NCI-H460 (cell line): ENCODE measurements at regions not wholly inside any gene's neighbourhood (a gene's known extent, or its start where the extent isn't known, plus 50 kb on each side); places are given as distances from the start of the nearest gene placed in this dataset.
"Not testable (repeated sequence)": the region's sequence is repeated elsewhere in the genome, so short reads cannot be mapped to it uniquely, and the experiment has no call there.

Experiments
- DNase-seq: peaks from one replicate; pipeline ENCODE4 v3.0.0-alpha.2; 2016; ENCODE audit warnings: low read depth; ENCODE audit errors: extremely low read depth

DNA sequence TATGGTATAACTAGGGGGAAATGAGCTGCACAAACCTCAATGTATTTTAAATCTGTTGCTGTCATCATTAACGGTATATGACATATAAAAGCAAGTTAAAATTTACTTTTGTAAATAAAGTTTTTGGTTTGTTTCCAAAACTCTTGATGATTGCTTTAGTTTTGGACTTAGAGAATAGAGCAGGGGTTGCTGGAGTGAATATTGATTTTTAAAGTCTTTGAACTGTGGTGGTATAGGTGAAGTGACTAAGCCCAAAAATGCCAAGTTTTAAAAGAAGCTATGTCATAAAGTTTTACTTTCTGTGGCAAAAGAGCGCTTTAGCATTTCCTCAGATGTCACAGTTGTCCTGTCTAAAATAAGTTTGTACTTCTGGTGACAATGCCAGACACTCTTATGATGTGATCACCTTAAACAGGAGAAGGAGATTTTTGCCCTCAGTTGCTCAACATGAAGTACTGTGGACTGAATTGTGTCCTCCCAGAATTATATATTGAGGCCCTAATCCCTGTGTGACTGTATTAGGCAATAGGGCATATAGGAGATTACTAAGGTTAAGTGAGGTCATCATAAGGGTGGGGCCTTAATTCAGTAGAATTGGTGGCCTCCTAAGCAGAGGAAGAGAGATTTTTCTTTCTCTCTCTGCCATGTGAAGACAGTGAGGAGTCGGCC is 175.2 kb upstream of the PLGLB1 start:
- not testable (repeated sequence) for DNase-seq

DNA sequence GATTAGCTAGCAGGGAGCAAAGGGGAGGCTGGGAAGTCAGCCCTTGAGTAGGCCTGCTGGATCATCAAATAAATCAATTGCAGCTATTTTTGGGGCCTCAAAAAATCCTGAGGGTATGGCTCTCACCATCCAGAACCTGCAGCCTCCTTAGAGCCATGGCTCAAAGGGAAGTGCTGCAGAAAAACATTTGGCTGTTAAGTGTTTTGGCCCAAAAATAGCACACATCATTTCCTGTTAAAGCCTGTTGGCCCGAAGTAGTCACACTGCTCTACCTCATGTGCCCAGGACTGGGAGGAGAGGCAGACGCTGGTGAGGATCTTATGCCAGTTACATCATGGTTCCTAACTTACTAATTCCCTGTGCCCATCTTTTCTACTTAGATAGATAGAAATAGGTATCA is 176.8 kb upstream of the PLGLB1 start:
- DNase-seq, result not testable (repeated sequence)

DNA sequence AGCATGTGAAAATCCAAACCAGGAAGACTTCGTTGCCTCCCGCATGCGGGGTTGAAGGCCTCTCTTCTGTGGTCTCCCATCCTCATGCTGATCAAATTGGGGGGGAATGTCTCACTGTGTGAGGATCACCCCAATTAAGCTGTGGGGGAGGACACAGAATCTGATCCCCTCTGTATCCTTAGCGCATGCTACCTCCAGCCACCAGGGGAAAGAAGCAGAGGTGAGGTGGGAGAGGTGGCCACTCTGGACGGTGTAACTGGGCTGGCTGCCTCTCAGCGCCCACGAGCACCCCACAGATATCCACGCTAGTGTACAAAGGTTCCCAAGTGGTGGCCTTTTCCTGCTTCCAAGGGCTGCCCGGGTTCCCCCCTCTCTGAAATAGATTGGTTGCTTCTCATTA is 177.6 kb upstream of the PLGLB1 start:
- not testable (repeated sequence) for DNase-seq

DNA sequence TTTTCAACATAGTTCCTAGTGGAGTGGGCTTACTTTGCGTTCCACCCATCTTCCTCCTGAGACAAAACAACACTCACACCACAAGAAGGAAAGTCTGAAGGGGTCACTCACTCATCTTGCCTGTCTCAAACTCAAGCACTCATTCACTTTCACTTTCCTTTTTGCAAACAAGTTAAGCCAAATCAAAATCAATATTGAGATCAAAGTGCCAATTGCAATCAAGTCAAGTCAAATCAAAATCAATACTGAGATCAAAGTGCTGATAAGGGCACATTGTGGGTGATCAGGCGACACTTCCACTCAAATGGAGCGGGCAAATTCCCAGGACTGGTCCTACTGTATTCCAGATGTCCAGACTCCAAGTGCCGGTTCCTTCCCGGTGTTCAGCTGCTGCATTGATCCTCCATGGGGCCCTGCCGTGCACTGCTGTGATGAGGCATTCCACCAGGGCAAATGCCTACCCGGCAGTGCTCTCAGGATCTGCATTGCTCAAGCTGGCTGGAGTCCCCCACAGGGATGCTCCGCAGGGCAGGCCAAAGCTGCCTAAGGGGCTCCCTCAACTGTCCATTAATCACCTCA is 183.0 kb upstream of the PLGLB1 start:
- not testable (repeated sequence) for DNase-seq

DNA sequence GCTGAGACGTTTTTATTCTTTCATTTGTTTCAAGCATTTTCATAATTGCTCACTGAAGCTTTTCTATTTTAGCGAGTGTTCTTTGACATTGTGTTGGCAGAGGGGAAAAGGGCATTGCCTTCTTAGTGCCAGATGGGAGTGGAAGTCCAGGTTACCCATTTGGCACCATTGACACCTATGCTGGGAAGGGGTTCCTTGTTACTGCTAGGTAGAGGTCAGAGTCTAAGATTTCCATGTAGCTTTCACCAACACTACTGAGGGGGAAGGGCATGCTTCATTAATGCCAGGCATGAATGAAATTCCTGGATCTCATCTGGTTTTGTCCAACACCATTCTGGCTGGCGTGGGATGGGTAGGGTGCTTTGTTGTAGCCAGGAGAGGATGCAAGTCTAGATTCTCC is 191.3 kb upstream of the PLGLB1 start:
- DNase-seq, result not testable (repeated sequence)

DNA sequence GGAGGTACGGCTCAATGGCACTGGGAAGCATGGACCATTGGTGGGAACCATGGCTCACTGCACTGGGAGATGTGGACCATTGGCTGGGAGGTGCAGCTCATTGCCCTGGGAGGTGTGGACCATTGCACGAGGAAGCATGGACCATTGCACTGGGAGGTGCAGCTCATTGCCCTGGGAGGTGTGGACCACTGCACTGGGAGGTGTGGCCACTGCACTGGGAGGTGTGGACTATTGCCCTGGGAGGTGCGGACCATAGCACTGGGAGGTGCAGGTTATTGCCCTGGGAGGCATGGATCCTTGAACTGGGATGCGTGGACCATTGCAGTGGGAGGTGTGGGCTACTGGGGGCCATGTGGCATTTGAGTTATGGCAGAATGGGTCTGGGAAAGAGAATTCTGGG is 195.4 kb upstream of the PLGLB1 start:
- not testable (repeated sequence) for DNase-seq

DNA sequence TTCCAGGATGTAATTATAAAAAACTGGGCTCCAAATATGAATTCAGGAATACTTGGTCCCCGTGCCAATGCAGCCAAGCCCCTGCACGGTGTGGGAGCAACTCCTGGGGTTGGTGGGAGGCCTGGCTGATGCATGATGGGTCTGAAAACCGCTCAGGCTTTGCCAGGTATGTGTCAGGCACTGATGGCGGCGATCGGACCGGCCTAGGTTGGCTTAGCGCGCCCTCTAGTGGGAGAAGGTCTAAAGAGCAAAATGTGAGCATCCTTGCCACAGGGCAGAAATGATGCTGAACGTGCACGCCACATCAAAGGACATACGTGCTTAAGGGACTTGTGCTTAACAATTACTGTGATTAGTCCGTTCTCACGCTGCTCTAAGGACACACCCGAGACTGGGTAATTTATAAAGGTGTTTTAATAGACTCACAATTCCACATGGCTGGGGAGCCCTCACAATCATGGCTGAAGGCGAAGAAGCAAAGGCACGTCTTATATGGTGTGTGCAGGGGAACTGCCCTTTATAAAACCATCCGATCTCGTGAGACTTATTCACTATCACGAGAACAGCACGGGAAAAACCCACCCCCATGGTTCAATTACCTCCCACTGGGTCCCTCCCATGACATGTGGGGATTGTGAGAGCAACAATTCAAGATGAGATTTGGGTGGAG is 196.2 kb upstream of the PLGLB1 start:
- not testable (repeated sequence) for DNase-seq

DNA sequence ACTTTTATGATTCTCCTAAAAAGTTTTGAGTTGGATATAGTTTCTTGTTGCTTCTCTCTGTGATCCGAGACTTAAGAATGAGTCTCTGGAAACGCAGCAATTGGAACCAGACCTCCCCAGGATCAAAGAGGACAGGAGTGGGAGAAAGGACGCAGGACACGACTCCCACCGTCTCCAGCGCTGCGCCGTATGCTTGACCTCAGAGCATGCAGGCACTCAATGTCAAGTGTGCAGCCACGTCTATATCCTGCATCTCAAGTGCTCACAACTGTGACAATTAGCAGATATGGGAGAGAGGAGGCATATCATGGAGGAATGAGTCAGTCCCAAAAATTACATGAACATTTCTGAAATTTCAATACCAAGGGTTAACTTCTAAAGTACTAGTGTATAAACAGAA is 199.0 kb upstream of the PLGLB1 start:
- not testable (repeated sequence) for DNase-seq

DNA sequence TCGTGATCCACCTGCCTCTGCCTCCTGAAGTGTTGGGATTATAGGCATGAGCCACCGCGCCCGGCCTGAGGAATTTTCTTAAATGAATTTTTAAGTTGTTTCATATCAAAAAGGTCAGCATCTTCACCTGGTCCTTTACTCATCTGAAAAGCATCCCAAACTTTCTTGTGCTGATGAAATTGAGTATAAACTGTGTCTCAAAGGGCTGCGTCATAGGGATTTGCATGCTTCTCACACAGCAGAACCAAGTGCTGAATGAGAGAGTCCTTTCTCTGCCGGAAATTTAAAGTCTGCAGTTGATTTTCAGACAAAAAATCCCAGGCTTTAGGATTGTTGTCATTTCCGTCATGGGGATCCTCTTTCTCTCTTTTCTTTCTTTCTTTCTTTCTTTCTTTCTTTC is 200.5 kb upstream of the PLGLB1 start:
- peak; percentile 36 for DNase-seq

DNA sequence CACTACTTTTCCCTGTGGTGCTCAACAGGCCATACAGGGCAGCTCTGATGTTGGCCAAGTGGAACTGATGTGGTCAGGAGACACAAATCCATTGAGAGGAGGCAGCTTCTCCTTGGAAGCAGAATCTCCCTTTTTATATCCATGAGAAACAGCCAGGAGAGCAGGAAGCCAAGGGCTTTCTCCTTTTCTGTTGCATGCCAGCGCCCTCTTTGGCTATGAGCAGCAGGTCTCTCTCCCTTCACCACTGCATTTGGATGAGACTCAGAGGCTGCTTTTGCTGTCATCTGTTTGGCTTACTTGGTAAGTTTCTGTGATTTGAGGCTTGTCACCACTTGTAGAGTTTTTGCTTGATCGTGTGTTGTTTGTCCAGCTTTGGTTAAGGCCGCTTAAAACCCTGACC is 202.2 kb upstream of the PLGLB1 start:
- DNase-seq, result not testable (repeated sequence)

DNA sequence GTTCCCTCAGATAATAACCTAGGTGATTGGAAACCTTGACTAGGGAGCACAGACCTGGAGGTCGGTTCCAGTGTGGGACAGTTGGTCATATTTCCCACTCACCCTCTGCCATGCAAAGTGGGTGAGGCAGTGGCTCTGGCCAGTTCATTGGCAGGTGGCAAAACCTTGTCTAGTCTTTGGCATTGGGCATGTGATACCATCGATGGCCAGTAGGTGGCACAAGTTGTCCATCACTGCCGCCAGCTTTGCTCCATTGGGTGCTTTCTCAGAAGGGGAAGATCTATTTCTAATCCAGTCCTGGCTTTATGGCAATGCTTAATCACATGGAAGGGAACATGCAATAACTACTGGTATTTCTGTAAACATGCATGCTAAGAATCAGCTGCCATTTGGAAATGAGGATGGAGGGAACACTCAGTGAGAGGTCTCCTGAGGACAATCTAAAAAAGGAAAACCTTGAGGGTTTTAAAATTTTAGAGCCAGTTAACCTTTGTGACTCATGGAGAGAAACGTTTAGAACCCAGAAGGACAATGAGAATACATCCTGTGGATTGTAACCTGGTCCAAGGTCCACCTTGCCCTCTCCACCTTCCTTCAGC is 207.5 kb upstream of the PLGLB1 start:
- DNase-seq, result not testable (repeated sequence)

DNA sequence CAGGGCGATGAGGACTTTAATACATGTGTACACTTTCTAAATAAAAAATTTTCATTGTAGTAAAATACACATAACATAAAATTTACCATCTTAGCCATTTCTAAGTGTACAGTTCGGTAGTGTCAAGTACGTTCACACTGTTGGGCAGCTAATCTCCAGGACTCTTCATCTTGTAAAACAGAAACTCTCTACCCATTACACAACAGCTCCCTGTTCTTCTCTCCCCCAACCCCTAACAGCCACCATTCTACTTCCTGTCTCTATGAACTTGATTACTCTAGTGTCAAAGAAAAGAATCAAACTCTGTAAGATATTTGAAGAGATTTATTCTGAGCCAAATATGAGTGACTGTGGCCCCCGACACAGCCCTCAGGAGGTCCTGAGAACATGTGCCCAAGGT is 208.3 kb upstream of the PLGLB1 start:
- DNase-seq, result not testable (repeated sequence)

DNA sequence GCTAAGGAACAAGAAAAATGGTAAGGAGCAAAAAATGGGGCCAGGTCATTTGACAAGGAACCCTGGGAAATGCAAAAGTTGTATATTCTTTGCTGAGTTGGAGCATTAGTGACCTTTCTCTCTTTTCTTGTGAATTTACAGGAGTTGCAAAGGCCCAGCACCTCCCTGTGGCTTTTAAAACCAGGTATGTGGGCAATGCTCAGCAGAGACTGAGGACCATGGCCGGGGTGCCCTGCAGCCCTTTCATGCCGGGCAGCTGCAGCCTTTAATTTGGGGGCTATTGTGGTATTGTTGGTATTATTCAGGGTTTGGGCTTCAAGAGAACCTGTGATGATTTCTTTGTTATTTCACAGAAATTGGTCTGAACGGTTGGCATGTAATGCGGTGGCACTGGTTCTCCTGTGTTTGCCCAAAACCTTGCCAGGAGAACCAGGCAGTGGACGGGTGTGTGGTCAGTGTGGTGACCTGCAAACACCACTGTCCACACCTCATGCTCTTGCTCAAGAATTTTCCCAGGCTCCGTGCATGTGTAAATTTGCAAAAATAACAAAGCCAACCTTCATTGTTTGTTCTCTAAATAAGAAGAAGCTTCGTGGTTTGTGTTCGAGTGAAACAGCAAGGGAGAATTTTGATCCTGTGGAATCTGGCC is 213.8 kb upstream of the PLGLB1 start:
- not testable (repeated sequence) for DNase-seq

DNA sequence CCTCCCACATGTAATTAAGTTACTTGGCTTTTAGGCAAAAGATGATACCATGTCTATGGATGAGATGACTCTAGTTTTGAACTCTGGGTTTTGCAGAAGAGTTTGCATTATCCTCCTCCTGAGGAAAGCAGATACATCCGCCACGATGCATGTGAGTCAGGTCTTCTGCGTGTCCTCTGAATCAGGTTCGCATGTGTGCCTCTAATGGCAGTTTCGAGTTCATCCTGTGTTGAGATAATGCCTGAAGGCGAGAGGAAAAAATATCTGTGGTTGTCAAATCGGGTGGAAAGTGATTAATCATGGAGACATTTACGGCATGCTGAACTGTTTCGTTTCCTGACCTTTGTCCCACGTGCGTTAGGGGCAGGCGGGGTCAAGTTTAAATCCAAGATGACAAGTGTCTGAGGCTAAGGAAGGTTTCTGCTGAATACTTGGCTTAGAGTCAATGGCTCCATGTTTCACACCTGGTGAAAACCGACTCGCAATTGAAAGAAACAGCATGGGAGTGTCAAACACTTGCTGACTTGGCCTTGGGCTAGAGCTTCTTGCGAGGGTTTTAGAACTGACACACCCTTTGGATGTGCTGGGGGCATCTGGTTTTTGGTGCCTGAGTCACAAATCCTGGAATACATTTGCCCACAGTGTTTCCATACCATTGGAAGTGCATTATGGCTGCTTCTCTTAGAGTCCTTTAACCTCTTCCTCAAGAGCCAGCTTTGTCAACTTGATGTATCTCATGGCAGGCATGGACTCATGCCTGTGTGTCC is 216.1 kb upstream of the PLGLB1 start:
- not testable (repeated sequence) for DNase-seq

DNA sequence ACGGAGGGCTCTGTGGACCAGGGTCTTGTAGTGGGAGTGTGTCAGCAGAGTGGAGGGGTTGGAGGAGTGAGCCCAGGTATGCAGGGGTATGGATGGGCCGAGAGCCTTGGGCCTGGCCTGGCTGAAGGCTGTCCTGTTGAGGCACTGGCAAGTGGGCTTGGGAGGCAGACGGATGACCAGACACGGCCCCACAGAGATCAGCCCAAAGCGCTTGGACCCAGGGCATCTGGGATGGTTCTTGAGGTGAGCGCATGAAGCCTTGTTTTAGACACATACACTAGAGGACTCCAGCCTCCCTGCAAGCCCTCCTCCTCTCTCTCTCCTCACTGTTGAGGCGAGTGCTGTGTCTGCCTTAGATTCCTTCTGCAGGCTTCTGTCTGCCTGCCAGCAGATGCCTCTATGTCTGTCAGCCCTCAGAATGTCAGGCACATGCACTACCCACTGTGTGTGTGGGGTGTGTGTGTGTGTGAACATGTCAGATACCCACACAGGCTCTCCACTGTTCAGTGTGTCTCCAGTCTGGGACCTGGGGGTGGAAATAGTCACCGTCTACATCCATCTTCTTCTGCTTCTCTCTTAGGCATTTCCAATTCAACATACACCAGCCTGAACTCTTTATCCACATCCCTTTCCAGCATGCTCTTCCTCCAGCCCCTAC is 218.0 kb upstream of the PLGLB1 start:
- DNase-seq, result not testable (repeated sequence)

DNA sequence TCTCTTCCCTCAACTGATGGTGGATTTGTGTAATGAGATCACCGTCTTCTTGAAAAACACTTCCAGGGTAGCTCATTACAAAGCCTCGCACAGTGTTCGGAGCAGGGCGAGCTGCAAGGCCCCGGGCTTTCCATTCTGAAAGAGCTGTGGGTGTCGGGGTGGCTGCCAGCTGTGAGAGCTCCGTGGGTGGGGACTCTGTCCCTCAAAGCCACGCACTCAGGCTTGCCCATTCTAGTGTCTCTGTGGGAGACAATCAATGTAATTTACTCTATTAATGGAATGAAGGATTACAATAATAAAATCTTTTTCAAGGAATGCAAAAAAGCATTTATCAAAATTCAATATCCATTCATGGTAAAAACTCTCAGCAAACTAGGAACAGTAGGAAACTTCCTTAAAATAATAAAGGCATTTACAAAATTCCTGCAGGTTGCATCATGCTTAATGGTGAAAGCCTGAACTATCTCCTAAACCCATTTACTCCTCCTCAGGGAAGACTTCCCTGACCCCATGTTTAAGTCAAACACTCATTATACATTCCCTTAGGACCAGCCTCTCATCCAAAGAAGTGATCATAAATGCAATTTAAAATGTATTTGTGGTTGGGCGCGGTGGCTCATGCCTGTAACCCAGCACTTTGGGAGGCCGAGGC is 224.5 kb upstream of the PLGLB1 start:
- not testable (repeated sequence) for DNase-seq

DNA sequence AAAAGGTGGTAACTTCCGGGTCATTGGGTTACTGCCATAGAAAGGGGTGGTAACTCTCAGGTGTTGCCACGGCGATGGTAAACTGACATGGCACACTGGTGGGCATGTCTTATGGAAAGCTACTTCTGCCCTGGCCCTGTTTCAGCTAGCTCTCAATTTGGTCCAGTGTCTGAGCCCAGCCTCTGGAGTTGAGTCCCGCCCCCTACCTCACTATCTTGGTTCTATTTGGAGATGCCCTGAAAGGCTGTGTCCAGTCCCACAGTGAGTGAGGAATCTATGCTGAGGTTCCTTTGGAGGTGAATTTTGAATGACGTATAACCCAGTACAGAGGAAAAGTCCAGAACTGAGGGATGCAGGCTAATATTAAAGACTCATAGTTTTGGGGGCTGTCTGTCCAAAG is 230.4 kb upstream of the PLGLB1 start:
- DNase-seq, result not testable (repeated sequence)

DNA sequence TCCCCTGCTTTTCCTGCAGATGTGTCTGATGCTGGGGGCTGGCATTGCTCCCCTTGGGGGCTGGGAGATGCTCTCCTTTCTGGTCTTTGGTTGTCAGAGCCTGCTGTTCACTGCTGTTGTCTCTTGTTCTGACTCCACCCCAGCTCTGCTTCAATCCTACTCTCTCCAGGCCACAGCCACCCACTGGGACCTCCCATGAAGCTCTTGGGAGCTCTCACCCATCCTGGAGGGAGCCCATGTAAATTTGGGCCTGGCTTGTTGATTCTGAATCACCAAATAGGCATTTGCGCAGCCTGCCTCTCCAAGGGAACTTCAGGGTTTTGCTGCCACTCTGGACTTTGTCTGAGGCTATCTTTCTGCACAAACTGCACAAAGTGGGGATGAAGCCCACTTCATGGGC is 232.9 kb upstream of the PLGLB1 start:
- DNase-seq, result not testable (repeated sequence)

DNA sequence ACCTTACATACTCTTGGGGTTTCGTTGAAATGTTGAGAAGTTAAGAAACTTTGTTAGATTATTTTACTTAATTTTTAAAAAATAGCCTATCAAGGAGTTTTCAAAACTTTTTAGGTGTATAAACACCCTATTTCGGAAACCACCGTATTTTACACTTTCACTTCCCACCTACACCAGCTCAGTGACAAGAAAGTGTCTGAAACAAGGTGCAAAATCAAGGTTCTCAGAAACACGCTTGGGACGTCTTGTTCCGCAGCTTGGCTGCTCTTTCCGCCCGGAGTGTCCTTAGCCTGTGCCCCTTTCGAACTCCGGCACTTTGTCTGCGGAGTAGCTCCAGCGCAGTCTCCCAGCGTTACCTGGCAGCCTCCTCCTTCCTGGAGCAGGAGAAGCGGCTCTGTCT is 233.8 kb upstream of the PLGLB1 start:
- not testable (repeated sequence) for DNase-seq
